Duodenal mucosa (tissue), 2 donors: ENCODE measurements at regions not wholly inside any gene's neighbourhood (a gene's known extent, or its start where the extent isn't known, plus 50 kb on each side); places are given as distances from the start of the nearest gene placed in this dataset.

ENCODE experiments used
- H3K27ac ChIP-seq: one replicate; pipeline ENCODE4 v1.7.0; 2013; ENCODE audit warnings: low read depth, low read length
- H3K27me3 ChIP-seq, 2 donors: one replicate each; pipeline ENCODE4 v1.7.0; 2013; ENCODE audit warnings: low read length in 2 of 2, control low read depth in 1 of 2; ENCODE audit not compliant: insufficient read depth in 2 of 2, control insufficient read depth in 1 of 2
- H3K36me3 ChIP-seq, 2 donors: one replicate each; pipeline ENCODE4 v1.7.0; 2013; ENCODE audit warnings: low read length in 2 of 2, control low read depth in 1 of 2; ENCODE audit not compliant: insufficient read depth in 2 of 2, control insufficient read depth in 1 of 2
- H3K4me1 ChIP-seq, 2 donors: one replicate each; pipeline ENCODE4 v1.7.0; 2013; ENCODE audit warnings: low read length in 2 of 2, control low read depth in 1 of 2; ENCODE audit not compliant: insufficient read depth in 2 of 2, control insufficient read depth in 1 of 2
- H3K4me3 ChIP-seq, 2 donors: one replicate each; pipeline ENCODE4 v1.7.0; 2013; ENCODE audit warnings: low read length in 2 of 2, low read depth in 1 of 2
- H3K9ac ChIP-seq, 2 donors: one replicate each; pipeline ENCODE4 v1.7.0; 2013; ENCODE audit warnings: low read length in 2 of 2, low read depth in 1 of 2
- H3K9me3 ChIP-seq, 2 donors: one replicate each; pipeline ENCODE4 v1.7.0; 2013; ENCODE audit warnings: low read length in 2 of 2, control low read depth in 1 of 2; ENCODE audit not compliant: control insufficient read depth in 1 of 2

- Histone ChIP-seq H3K9ac (no peak overlapping the region), H3K9me3 (no peaks in the 10 kb centered on the region), H3K4me3 (no peak overlapping the region), H3K27me3 (no peaks in the 10 kb centered on the region), H3K4me1 (no peaks in the 10 kb centered on the region), H3K27ac (no peak overlapping the region), H3K36me3 (no peaks in the 10 kb centered on the region)
These were observed 177.5 kb downstream of the LMO4 start for GRCh38 chr1:87506147-87506546.

GRCh38 chr1:87508247-87508787 lies 179.6 kb downstream of the LMO4 start:
- H3K4me3 ChIP-seq, result no peak overlapping the region
- no peaks in the 10 kb centered on the region for H3K36me3 ChIP-seq
- H3K27ac ChIP-seq, result no peak overlapping the region
- H3K9me3 ChIP-seq, result no peaks in the 10 kb centered on the region
- H3K27me3 ChIP-seq, result no peaks in the 10 kb centered on the region
- no peaks in the 10 kb centered on the region for H3K4me1 ChIP-seq
- no peak overlapping the region for H3K9ac ChIP-seq

DNA sequence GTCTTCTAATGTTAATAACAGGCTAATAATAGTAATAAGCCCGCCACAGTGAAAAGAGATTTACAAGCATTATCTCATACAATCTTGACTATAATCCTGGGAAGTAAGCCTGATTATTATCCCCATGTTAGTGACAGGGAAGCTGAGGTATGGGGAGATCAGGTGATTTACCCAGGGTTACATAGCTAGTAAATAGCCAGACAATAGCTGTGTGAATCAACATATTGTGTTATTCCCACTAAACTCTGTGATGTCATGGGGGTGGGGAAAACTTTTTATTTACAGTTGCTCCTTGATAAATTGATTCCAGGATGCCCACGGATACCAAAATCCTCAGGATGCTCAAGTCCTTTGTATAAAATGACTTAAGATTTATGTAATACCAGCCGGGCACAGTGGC lies 181.9 kb downstream of the LMO4 start:
- Histone ChIP-seq H3K4me3 (no peak overlapping the region), H3K4me1 (no peaks in the 10 kb centered on the region), H3K9me3 (no peaks in the 10 kb centered on the region), H3K27ac (no peak overlapping the region), H3K36me3 (no peaks in the 10 kb centered on the region), H3K27me3 (peaks cover 0 to 3% of the 10 kb centered on the region in 2 donors), H3K9ac (no peak overlapping the region)

GRCh38 chr1:87511449-87511848 lies 182.8 kb downstream of the LMO4 start:
- Histone ChIP-seq H3K27me3 (peaks cover 0 to 3% of the 10 kb centered on the region in 2 donors), H3K4me1 (no peaks in the 10 kb centered on the region), H3K4me3 (no peak overlapping the region), H3K36me3 (no peaks in the 10 kb centered on the region), H3K9ac (no peak overlapping the region), H3K27ac (no peak overlapping the region), H3K9me3 (no peaks in the 10 kb centered on the region)

DNA sequence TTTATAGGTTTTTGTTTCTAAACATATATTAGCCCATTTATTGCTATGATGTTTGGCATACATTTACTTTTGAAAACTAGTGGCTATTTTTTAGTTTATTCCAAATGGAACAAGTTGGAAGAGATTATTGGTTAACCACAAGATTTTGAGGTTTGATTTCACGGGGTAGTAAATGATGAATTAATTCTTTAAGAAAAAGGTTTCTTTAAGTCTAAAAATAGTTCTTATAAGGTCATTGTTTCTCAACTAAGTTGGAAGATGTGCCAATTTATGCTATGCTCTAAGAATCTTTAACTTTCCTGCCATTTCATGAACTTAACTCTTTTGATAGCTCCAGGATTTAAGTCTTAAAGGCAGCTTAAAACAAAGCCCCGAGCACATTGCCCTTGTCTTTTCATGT lies 183.8 kb downstream of the LMO4 start:
- Histone ChIP-seq H3K27me3 (peaks cover 0 to 3% of the 10 kb centered on the region in 2 donors), H3K9ac (no peak overlapping the region), H3K36me3 (no peaks in the 10 kb centered on the region), H3K4me1 (no peaks in the 10 kb centered on the region), H3K4me3 (no peak overlapping the region), H3K9me3 (no peaks in the 10 kb centered on the region), H3K27ac (no peak overlapping the region)

GRCh38 chr1:87513255-87513654 lies 184.6 kb downstream of the LMO4 start:
- no peaks in the 10 kb centered on the region for H3K9me3 ChIP-seq
- no peaks in the 10 kb centered on the region for H3K36me3 ChIP-seq
- H3K27me3 ChIP-seq, result peaks cover 0 to 3% of the 10 kb centered on the region in 2 donors
- no peaks in the 10 kb centered on the region for H3K4me1 ChIP-seq
- no peak overlapping the region for H3K27ac ChIP-seq
- no peak overlapping the region for H3K9ac ChIP-seq
- H3K4me3 ChIP-seq, result no peak overlapping the region

DNA sequence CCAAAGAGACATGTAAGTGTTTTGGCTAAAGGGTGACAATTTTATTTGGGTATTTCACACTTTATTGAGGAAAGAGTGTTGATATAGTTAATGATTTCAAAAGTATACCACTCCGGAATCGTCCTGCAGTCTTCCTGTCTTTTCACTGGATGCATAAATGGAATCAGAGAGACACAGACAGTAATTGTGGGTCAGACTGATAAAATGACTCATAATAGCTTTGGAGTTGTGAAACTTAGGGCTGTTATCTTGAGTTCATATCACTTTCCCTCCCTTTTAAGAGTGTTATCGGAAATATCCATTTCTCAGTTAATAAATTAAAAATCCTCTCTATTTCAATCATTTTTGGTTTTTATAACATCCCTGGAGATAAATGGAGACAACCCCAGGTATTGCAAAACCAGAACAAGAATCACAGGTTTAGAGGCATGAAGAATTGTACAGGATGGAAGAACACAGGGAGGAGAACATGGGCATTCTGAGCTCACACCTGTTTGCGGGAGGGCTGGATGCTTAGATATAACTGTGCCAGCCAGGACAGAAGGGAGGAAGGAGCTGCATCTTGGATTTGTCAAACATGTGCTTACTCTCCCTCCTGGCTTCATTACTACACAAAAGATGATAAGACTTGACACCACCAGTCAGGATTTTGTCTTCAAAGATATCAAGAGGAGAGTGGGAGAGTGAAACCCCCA lies 185.4 kb downstream of the LMO4 start:
- no peaks in the 10 kb centered on the region for H3K4me1 ChIP-seq
- H3K27ac ChIP-seq, result no peak overlapping the region
- no peaks in the 10 kb centered on the region for H3K9me3 ChIP-seq
- H3K27me3 ChIP-seq, result peaks cover 0 to 3% of the 10 kb centered on the region in 2 donors
- no peaks in the 10 kb centered on the region for H3K36me3 ChIP-seq
- H3K9ac ChIP-seq, result no peak overlapping the region
- H3K4me3 ChIP-seq, result no peak overlapping the region

DNA sequence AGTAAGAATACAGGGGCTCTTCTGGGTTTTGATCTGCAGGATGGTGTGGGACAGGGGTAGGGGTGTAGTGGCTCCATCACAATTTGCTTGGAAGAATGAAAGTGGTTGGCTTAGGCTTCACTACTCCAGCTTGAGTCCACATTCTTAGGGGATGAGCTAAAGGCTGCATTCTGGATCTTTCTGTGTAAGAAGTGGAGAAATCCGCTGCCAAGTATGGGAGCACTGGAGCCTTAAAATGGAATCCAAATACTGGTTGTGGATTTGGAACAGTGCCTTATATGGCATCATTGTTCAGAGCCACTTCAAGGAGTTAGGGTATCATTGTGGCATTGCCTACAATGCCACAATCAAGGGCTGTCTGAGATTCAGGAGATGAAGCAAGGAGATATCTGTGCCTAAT lies 187.1 kb downstream of the LMO4 start:
- Histone ChIP-seq H3K9ac (no peak overlapping the region), H3K4me3 (no peak overlapping the region), H3K4me1 (no peaks in the 10 kb centered on the region), H3K27ac (no peak overlapping the region), H3K27me3 (peaks cover 0 to 3% of the 10 kb centered on the region in 2 donors), H3K36me3 (no peaks in the 10 kb centered on the region), H3K9me3 (no peaks in the 10 kb centered on the region)

DNA sequence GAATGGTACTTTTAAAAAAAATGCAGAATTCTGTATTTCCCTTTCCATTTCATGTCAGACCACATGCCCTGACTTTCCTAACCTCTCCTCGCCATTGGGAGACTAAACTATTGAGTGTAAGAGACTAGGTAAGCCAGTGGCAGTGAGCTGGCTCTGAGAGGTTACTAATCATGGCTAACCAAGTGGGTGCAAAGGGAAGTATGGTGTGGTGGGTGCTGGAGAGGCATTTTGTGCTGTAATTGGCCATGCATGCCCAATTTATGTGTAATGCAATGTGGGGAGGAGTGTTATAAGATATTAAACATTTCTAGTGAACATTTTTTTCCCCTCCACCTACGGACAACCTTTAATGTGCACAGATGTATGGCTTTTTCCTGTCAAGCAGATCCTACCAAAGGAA lies 190.1 kb downstream of the LMO4 start:
- H3K9me3 ChIP-seq, result no peaks in the 10 kb centered on the region
- H3K27ac ChIP-seq, result no peak overlapping the region
- no peaks in the 10 kb centered on the region for H3K36me3 ChIP-seq
- no peak overlapping the region for H3K4me3 ChIP-seq
- no peak overlapping the region for H3K9ac ChIP-seq
- H3K27me3 ChIP-seq, result peaks cover 0 to 3% of the 10 kb centered on the region in 2 donors
- no peaks in the 10 kb centered on the region for H3K4me1 ChIP-seq

DNA sequence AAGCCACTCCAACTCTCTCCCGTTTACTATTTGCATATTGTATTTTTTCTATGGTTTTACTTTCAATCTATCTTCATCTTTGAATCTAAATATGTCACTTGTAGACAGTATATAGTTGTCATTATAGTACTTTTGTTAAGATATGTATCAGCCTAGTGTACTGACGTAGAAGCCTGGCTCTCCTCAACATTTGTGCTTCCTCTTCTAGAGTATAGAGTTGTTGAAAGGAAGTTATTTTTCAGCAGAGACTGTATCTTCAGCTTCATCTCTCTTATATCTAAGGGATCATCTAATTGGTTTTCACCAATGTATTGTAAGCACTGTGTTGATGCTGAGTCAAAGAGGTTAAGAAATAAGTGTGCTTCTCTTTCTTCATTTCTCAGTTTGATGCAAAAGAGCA lies 192.8 kb downstream of the LMO4 start:
- no peaks in the 10 kb centered on the region for H3K27me3 ChIP-seq
- H3K4me3 ChIP-seq, result no peak overlapping the region
- no peaks in the 10 kb centered on the region for H3K36me3 ChIP-seq
- no peak overlapping the region for H3K9ac ChIP-seq
- no peaks in the 10 kb centered on the region for H3K9me3 ChIP-seq
- H3K4me1 ChIP-seq, result no peaks in the 10 kb centered on the region
- no peak overlapping the region for H3K27ac ChIP-seq
